Large intestine (tissue), 3 donors: ENCODE measurements at regions not wholly inside any gene's neighbourhood (a gene's known extent, or its start where the extent isn't known, plus 50 kb on each side); places are given as distances from the start of the nearest gene placed in this dataset.

Experiments
- DNase-seq, 2 donors: peaks; one replicate each; pipeline versions ENCODE4 v3.0.0 to v3.0.0-alpha.2; 2013
- H3K27ac ChIP-seq: one replicate; pipeline ENCODE4 v1.5.1; 2013; ENCODE audit warnings: low read length
- H3K27me3 ChIP-seq: 2 replicates; pipeline ENCODE4 v1.6.1; 2013; ENCODE audit warnings: low read length; ENCODE audit not compliant: control insufficient read depth, insufficient read depth
- H3K36me3 ChIP-seq: 2 replicates; pipeline ENCODE4 v1.6.1; 2013; ENCODE audit warnings: low read length; ENCODE audit not compliant: control insufficient read depth, insufficient read depth
- H3K4me1 ChIP-seq: one replicate; pipeline ENCODE4 v1.6.1; 2013; ENCODE audit warnings: low read length; ENCODE audit not compliant: control insufficient read depth, insufficient read depth
- H3K4me3 ChIP-seq: one replicate; pipeline ENCODE4 v1.5.1; 2013; ENCODE audit warnings: low read length
- H3K9me3 ChIP-seq: one replicate; pipeline ENCODE4 v1.6.1; 2013; ENCODE audit warnings: mild to moderate bottlenecking, low read depth, low read length, moderate library complexity; ENCODE audit not compliant: control insufficient read depth
- WGBS: methylation state at CpG from one replicate; pipeline ENCODE4 v1.1.5; 2013; ENCODE audit warnings: low lambda C conversion rate; ENCODE audit not compliant: insufficient coverage; 5-methylcytosine and 5-hydroxymethylcytosine counted together

DNA sequence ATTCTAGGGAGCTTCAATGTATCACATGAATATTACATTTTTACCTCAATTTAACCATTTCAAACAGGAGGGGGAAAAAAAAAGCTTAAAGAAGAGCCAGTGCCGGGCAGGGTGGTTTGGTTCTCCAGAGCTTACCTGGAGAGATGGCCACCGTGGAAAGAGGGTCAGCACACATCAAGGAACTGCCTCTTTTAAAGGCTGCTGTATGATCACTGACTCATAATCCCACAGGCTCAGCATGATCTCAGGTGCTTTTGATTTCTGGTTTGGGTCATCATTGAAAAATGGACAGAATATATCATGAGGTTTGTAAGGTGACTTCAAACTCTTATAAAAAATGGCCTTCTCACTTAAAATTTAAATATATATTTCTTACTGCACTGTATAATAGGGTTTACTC, 67.5 kb upstream of the MDFIC start:
- no CpG with 5 or more reads among the region's 2 CpGs for WGBS
- H3K4me3 ChIP-seq = no peak overlapping the region

DNA sequence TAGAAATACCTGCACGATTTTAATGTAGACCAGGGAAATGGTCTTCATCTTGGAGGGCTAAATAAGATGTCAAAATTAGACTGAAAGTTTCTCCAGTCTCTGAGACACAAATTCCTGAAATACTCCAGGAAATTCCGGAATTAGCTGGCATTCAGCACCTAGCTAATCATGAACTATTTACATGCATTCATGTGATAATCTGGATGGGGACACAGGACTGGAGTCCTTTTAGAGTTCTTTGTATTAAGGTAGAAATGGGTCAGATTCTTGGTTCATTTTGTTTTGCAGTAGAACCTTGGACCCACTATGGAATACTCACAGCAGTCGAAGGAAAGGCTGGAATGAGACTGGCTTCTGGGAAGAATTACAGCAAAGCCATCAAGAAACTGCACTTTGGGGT, 65.3 kb upstream of the MDFIC start:
- no peak for DNase-seq
- Histone ChIP-seq H3K27ac (no peak overlapping the region), H3K9me3 (no peaks in the 10 kb centered on the region), H3K4me3 (no peak overlapping the region), H3K36me3 (no peaks in the 10 kb centered on the region), H3K27me3 (no peaks in the 10 kb centered on the region), H3K4me1 (no peaks in the 10 kb centered on the region)
- WGBS = no CpG with 5 or more reads among the region's 3 CpGs

More for the DNA sequence above, 67.5 kb upstream of the MDFIC start:
- no peak for DNase-seq
- H3K9me3 ChIP-seq = no peaks in the 10 kb centered on the region
- H3K36me3 ChIP-seq = no peaks in the 10 kb centered on the region
- no peak overlapping the region for H3K27ac ChIP-seq
- H3K4me1 ChIP-seq = no peaks in the 10 kb centered on the region
- H3K27me3 ChIP-seq = no peaks in the 10 kb centered on the region

DNA sequence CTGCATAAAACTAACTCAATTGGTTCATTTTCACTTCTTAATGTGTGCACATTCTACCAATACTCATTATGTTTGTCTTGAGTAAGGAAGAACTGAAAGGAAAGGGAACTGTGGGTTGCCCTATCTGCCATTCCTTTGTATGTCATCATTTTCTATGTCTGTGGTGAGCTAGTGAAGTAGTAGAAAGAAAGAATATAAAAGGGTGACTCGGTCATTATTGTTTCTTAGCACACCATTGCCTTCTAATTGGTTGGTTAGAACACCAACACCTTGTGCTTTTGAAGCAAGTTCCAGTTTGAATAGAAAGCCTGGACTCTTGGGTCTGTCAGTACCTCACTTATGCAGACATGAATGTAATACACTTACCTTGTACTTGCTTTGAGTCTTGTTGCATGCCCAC, 64.3 kb upstream of the MDFIC start:
- Histone ChIP-seq H3K4me3 (no peak overlapping the region), H3K9me3 (no peaks in the 10 kb centered on the region), H3K4me1 (no peaks in the 10 kb centered on the region), H3K27ac (no peak overlapping the region), H3K36me3 (no peaks in the 10 kb centered on the region), H3K27me3 (no peaks in the 10 kb centered on the region)
- no peak for DNase-seq
- no CpG with 5 or more reads among the region's 1 CpG for WGBS

DNA sequence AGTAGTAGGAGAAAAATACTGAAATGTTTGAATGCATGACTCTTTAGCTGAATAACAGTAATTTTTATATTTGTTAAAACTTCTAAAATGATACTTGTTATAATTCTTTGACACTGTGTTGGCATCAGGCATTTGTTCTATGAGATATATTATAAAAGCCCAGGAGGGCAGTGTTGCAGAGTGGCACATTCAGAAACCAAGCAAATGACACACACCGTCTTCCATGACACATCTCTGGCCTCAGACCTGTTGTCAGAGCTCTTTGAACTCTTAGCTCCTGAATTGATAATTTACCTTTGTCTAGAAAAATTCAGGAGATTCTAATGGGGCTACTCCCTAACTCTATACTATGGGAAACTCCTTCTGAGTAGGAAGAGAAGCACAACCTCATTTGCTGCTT, 62.4 kb upstream of the MDFIC start:
- Histone ChIP-seq H3K27ac (no peak overlapping the region), H3K4me1 (no peaks in the 10 kb centered on the region), H3K36me3 (no peaks in the 10 kb centered on the region), H3K4me3 (no peak overlapping the region), H3K27me3 (no peaks in the 10 kb centered on the region), H3K9me3 (no peaks in the 10 kb centered on the region)
- DNase-seq = no peak
- WGBS = no CpG with 5 or more reads among the region's 1 CpG

DNA sequence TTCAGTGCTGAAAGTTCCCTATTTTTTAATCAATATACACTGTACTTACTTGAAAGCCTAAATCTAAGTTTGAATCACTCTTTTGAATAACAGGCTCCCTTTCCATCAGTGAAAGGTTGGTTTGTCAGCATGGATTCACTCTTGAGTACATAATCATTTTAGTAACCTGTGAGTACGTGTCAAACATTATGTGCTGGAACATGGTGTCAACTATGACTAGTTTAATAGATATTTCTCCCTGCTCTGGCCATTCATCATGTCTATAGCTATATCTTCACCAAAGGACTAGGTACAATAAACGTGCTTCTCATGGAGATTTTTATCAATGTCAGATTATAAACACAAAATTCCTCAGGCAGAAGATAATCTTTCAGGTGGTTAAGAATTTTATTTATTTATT, 61.7 kb upstream of the MDFIC start:
- no peaks in the 10 kb centered on the region for H3K4me1 ChIP-seq
- WGBS = 48% methylated on average over 2 of the region's 2 CpGs

DNA sequence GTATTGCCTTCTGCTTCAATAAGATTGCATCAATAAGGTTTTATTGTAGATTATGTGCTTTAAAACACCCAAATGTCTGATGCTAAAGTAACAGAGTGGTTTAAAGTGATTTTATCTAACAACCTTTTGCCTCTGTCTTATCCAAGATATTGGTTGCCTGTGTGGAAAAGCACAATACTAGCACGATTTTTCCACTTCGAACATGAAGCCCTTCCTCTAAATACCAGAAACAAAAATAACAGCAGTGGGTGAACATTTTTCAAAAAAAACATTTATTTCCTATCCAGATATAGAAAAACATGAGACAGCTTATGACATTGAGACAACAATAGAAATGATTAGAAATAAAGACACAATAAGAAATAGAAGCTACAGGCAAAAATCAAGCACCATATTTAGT, 59.5 kb upstream of the MDFIC start:
- no peaks in the 10 kb centered on the region for H3K4me1 ChIP-seq
- no peak overlapping the region for H3K27ac ChIP-seq
- no peaks in the 10 kb centered on the region for H3K27me3 ChIP-seq
- H3K36me3 ChIP-seq = no peaks in the 10 kb centered on the region
- DNase-seq = no peak
- no peaks in the 10 kb centered on the region for H3K9me3 ChIP-seq
- H3K4me3 ChIP-seq = no peak overlapping the region
- WGBS = no CpG with 5 or more reads among the region's 2 CpGs

More for the DNA sequence above, 61.7 kb upstream of the MDFIC start:
- H3K9me3 ChIP-seq = no peaks in the 10 kb centered on the region
- H3K4me3 ChIP-seq = no peak overlapping the region
- no peak overlapping the region for H3K27ac ChIP-seq
- no peaks in the 10 kb centered on the region for H3K27me3 ChIP-seq
- DNase-seq = no peak
- no peaks in the 10 kb centered on the region for H3K36me3 ChIP-seq

DNA sequence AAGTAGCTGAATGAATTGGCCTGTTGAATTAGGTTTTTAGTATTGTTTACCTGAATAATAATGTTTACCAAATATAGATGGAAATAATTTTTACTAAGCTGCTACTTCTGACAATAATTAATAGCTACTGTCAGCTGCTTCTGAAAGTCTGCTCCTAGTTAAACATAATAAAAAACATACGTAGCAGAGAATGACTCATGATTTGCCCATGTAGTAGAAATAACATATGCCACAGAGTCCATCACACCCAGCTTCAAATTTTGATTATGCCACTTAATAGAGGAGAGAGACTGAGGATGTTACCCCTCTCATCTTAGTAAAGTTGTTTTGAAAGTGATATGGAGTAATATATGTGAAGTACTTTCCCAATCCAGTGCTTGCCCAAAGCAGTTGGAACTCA, 57.6 kb upstream of the MDFIC start:
- WGBS = no CpG with 5 or more reads among the region's 1 CpG
- no peak overlapping the region for H3K27ac ChIP-seq

DNA sequence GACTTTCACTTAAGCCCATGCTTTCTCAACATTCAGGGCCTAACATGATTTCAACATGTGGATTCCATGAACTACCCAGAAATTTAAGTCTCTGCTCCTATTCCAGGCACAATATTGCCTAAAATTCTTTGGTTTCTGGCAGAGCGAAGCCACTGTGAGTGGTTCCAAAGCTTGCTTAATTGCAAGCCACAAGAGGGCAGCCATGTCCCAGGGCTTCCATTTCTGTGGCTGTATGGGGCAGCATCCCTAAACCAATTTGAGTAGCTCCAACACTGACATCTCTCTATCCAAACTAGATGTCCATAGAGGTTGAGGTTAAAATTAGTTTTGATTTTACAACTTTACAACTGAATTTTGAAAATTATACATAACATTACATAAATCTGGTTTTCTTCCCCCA, 56.3 kb upstream of the MDFIC start:
- H3K27ac ChIP-seq = no peak overlapping the region
- no peaks in the 10 kb centered on the region for H3K27me3 ChIP-seq
- H3K9me3 ChIP-seq = no peaks in the 10 kb centered on the region
- no peaks in the 10 kb centered on the region for H3K4me1 ChIP-seq
- H3K36me3 ChIP-seq = no peaks in the 10 kb centered on the region
- WGBS = no CpG with 5 or more reads among the region's 1 CpG
- DNase-seq = no peak
- H3K4me3 ChIP-seq = no peak overlapping the region

More for the DNA sequence above, 57.6 kb upstream of the MDFIC start:
- Histone ChIP-seq H3K4me1 (no peaks in the 10 kb centered on the region), H3K9me3 (no peaks in the 10 kb centered on the region), H3K36me3 (no peaks in the 10 kb centered on the region), H3K4me3 (no peak overlapping the region), H3K27me3 (no peaks in the 10 kb centered on the region)
- no peak for DNase-seq
